RWPE1 (cell line): ENCODE measurements at regions not wholly inside any gene's neighbourhood (a gene's known extent, or its start where the extent isn't known, plus 50 kb on each side); places are given as distances from the start of the nearest gene placed in this dataset.

ENCODE experiments used
- CTCF ChIA-PET: fragments of 350-600 bp; sonication (Branson Sonifier 250); formaldehyde crosslinking; extraction: SDS; loops from one replicate; lab custom pipeline; 2021; lab: Yijun Ruan, JAX
- POLR2A ChIA-PET: fragments of 400-600 bp; formaldehyde crosslinking; extraction: SDS; loops from one replicate; lab custom pipeline; 2020; ENCODE audit warnings: antibody characterized with exemption; ENCODE audit not compliant: low non-redundant PET; lab: Yijun Ruan, JAX
- DNase-seq: peaks from one replicate; pipeline ENCODE4 v3.0.0; 2012; ENCODE audit warnings: low spot score
- H3K27ac ChIP-seq: fragments of 450-650 bp; 2 replicates; pipeline ENCODE4 v1.5.1; 2017
- CTCF ChIP-seq: fragments of 450-650 bp; conservative IDR thresholded peaks from 2 replicates; pipeline ENCODE4 v1.5.1; 2017; ENCODE audit warnings: low read depth, mild to moderate bottlenecking

DNA sequence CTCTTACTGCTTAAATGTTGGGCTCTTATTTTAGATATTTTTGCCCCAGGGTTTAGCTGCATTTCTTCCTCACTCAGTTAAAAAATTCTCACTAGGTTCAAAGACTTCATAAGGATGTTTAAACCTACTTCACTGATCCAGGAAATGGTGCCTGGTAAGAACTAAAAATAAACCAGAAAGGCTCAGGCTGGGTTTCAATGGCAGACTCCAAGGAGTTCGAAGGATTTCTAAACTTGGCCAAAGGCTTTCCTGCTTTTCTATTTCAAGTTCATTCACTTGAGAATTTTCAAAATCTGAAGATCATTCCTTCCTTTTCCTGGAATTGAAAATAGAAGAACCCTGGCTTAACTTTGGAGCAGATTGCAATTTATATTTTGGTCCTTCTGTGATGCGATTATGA lies 193.0 kb upstream of the MAP1B start:
- ChIA-PET CTCF (no interaction called here), POLR2A (no interaction called here)
- H3K27ac ChIP-seq, result no peak overlapping the region
- TF ChIP-seq CTCF, result no peak
- DNase-seq, result no peak

GRCh38 chr5:71922584-71923106 lies 184.6 kb upstream of the MAP1B start:
- CTCF ChIA-PET, result interaction anchor here (0.6 to 1.2 kb wide), 4 partner anchors 9 to 153 kb away, joined by 3 to 4 read pairs (median 3); no protein-coding TSS in a partner anchor
- DNase-seq, result peak; percentile 91
- H3K27ac ChIP-seq, result no peak overlapping the region
- POLR2A ChIA-PET, result interaction anchor here (0.6 to 0.7 kb wide), 2 partner anchors 19 to 919 kb away, joined by 3 to 7 read pairs; no protein-coding TSS in a partner anchor
- no peak for TF ChIP-seq CTCF

- POLR2A ChIA-PET, result no interaction called here
- TF ChIP-seq CTCF, result no peak
- CTCF ChIA-PET, result interaction anchor here (1.2 kb wide), 1 partner anchor 8 kb away, joined by 3 read pairs; no protein-coding TSS in a partner anchor
- DNase-seq, result no peak
- H3K27ac ChIP-seq, result no peak overlapping the region
These were observed 183.5 kb upstream of the MAP1B start for GRCh38 chr5:71923755-71924154.

GRCh38 chr5:71924325-71924724 lies 182.9 kb upstream of the MAP1B start:
- CTCF ChIA-PET, result no interaction called here

GRCh38 chr5:71924980-71925379 lies 182.3 kb upstream of the MAP1B start:
- DNase-seq, result no peak
- ChIA-PET CTCF (interaction anchor here (1.4 kb wide), 1 partner anchor 383 kb away, joined by 3 read pairs; no protein-coding TSS in a partner anchor), POLR2A (no interaction called here)
- TF ChIP-seq CTCF, result no peak
- H3K27ac ChIP-seq, result no peak overlapping the region

More at GRCh38 chr5:71924325-71924724, 182.9 kb upstream of the MAP1B start:
- POLR2A ChIA-PET, result no interaction called here
- TF ChIP-seq CTCF, result no peak
- no peak overlapping the region for H3K27ac ChIP-seq
- no peak for DNase-seq

- H3K27ac ChIP-seq, result no peak overlapping the region; the same call in 1 of the 2 replicates
- TF ChIP-seq CTCF, result no peak
- POLR2A ChIA-PET, result no interaction called here
- CTCF ChIA-PET, result interaction anchor here (0.6 to 1.4 kb wide), 2 partner anchors 197 to 383 kb away, joined by 3 to 4 read pairs; no protein-coding TSS in a partner anchor
- DNase-seq, result no peak
These were observed 181.6 kb upstream of the MAP1B start for GRCh38 chr5:71925608-71926091.
